SK-N-MC (cell line): ENCODE measurements at regions not wholly inside any gene's neighbourhood (a gene's known extent, or its start where the extent isn't known, plus 50 kb on each side); places are given as distances from the start of the nearest gene placed in this dataset.
"Not testable (repeated sequence)": the region's sequence is repeated elsewhere in the genome, so short reads cannot be mapped to it uniquely, and the experiment has no call there.

Source experiments
- DNase-seq: peaks from one replicate; pipeline ENCODE4 v3.0.0-alpha.2; 2011; ENCODE audit warnings: low read depth, low spot score
- H3K27ac ChIP-seq: fragments of 200-600 bp; sonication (generic); 2 replicates; pipeline ENCODE4 v1.5.1; 2016; ENCODE audit warnings: mixed run types
- H3K36me3 ChIP-seq: fragments of 200-600 bp; sonication (generic); 2 replicates; pipeline ENCODE4 v1.6.1; 2017; ENCODE audit warnings: antibody characterized with exemption, low read length, mixed read lengths; ENCODE audit not compliant: insufficient read depth
- H3K4me3 ChIP-seq: fragments of 200-600 bp; sonication (generic); 2 replicates; pipeline ENCODE4 v1.5.1; 2016
- H3K9ac ChIP-seq: fragments of 200-600 bp; sonication (generic); 2 replicates; pipeline ENCODE4 v1.8.0; 2017; ENCODE audit warnings: mixed run types, mixed read lengths; ENCODE audit not compliant: insufficient read length
- H3K9me3 ChIP-seq: fragments of 200-600 bp; sonication (generic); 2 replicates; pipeline ENCODE4 v1.6.1; 2017; ENCODE audit warnings: low read depth, mild to moderate bottlenecking, antibody characterized with exemption, low read length, moderate library complexity, mixed read lengths
- EZH2 ChIP-seq: fragments of 200-600 bp; sonication (generic); IDR thresholded peaks from one replicate; pipeline ENCODE4 v1.6.1; 2017; ENCODE audit warnings: antibody characterized with exemption
- FOXP2 ChIP-seq: optimal IDR thresholded peaks from 2 replicates; pipeline ENCODE3; 2011; ENCODE audit warnings: mild to moderate bottlenecking, moderate library complexity; ENCODE audit not compliant: insufficient read depth; ENCODE audit errors: extremely low read length, control extremely low read depth
- POLR2AphosphoS5 ChIP-seq: IDR thresholded peaks from 2 replicates; pipeline ENCODE4 v1.6.1; 2012; ENCODE audit warnings: mild to moderate bottlenecking, low read depth, low read length, borderline replicate concordance

GRCh38 chr3:191966556-191966955, 505.6 kb downstream of the PYDC2 start:
- Histone ChIP-seq H3K27ac (no peak overlapping the region), H3K4me3 (no peak overlapping the region), H3K9me3 (no peaks in the 10 kb centered on the region), H3K36me3 (no peaks in the 10 kb centered on the region), H3K9ac (no peak overlapping the region)
- DNase-seq = no peak
- TF ChIP-seq POLR2AphosphoS5 = no peak
- no peak for TF ChIP-seq EZH2

- Histone ChIP-seq H3K27ac (no peak overlapping the region), H3K9ac (no peak overlapping the region)
- no peak for TF ChIP-seq POLR2AphosphoS5
- no peak for TF ChIP-seq FOXP2
These were observed 507.3 kb downstream of the PYDC2 start for GRCh38 chr3:191968299-191968698.

GRCh38 chr3:191972714-191973398, 511.9 kb downstream of the PYDC2 start:
- no peaks in the 10 kb centered on the region for H3K36me3 ChIP-seq
- H3K27ac ChIP-seq = no peak overlapping the region
- no peak overlapping the region for H3K4me3 ChIP-seq
- DNase-seq = no peak
- no peak for TF ChIP-seq FOXP2
- TF ChIP-seq POLR2AphosphoS5 = no peak
- no peak for TF ChIP-seq EZH2
- no peak overlapping the region for H3K9ac ChIP-seq
- H3K9me3 ChIP-seq = no peaks in the 10 kb centered on the region

More at GRCh38 chr3:191968299-191968698, 507.3 kb downstream of the PYDC2 start:
- Histone ChIP-seq H3K36me3 (no peaks in the 10 kb centered on the region), H3K9me3 (no peaks in the 10 kb centered on the region), H3K4me3 (no peak overlapping the region)
- no peak for DNase-seq

GRCh38 chr3:191973820-191974219, 512.9 kb downstream of the PYDC2 start:
- Histone ChIP-seq H3K9ac (no peak overlapping the region), H3K4me3 (no peak overlapping the region), H3K9me3 (no peaks in the 10 kb centered on the region), H3K36me3 (no peaks in the 10 kb centered on the region), H3K27ac (no peak overlapping the region)
- DNase-seq = no peak
- TF ChIP-seq FOXP2 (no peak), EZH2 (no peak), POLR2AphosphoS5 (no peak)

GRCh38 chr3:191975936-191976335, 515.0 kb downstream of the PYDC2 start:
- TF ChIP-seq POLR2AphosphoS5 (no peak), FOXP2 (no peak), EZH2 (no peak)
- no peak for DNase-seq
- no peak overlapping the region for H3K27ac ChIP-seq
- no peaks in the 10 kb centered on the region for H3K9me3 ChIP-seq
- no peak overlapping the region for H3K4me3 ChIP-seq
- H3K36me3 ChIP-seq = no peaks in the 10 kb centered on the region
- no peak overlapping the region for H3K9ac ChIP-seq

DNA sequence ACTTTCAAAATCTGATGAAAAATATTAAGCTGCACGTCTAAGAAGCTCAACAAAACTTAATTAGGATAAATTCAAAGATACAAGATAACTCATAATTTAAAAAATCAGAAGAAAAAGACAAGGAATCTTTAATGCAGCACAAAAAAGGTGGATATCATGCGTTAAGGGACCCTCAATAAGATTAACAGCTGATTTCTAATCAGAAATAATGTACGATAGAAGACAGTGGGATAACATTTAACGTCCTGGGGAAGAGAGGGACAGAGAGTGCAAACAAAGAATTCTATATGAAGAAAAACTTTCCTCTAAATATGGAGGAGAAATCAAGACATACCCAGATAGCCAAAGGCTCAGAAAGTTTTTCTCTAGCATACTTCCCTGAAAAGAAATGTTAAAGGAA, 519.5 kb downstream of the PYDC2 start:
- Histone ChIP-seq H3K9me3 (no peaks in the 10 kb centered on the region), H3K27ac (no peak overlapping the region), H3K9ac (no peak overlapping the region), H3K36me3 (no peaks in the 10 kb centered on the region), H3K4me3 (no peak overlapping the region)
- no peak for DNase-seq
- TF ChIP-seq POLR2AphosphoS5 (no peak), EZH2 (no peak), FOXP2 (no peak)

GRCh38 chr3:191982481-191982880, 521.5 kb downstream of the PYDC2 start:
- Histone ChIP-seq H3K9ac (no peak overlapping the region), H3K27ac (no peak overlapping the region), H3K4me3 (no peak overlapping the region), H3K9me3 (no peaks in the 10 kb centered on the region), H3K36me3 (no peaks in the 10 kb centered on the region)
- TF ChIP-seq POLR2AphosphoS5 (no peak), EZH2 (no peak), FOXP2 (no peak)
- DNase-seq = no peak

DNA sequence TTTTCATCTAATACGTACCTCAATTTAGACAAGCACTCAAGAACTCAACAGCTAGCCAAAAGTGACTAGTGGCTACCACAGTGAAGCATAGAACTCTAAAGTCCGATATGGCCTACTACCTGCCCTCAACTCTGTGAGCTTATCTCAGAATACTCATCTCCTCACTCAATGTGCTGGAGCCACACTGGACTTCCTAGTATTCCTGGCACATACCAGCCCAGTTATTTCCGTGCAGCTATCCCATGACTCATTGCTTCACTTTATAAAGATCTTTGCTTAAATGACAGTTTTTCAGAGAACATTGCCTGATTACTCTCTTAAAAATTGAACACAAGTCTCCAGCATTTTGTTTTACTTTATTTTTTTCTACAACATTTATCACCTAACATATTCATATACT, 524.7 kb downstream of the PYDC2 start:
- H3K9me3 ChIP-seq = no peaks in the 10 kb centered on the region
- H3K36me3 ChIP-seq = no peaks in the 10 kb centered on the region
- H3K27ac ChIP-seq = no peak overlapping the region
- TF ChIP-seq FOXP2 (no peak), EZH2 (no peak), POLR2AphosphoS5 (no peak)
- H3K9ac ChIP-seq = no peak overlapping the region
- DNase-seq = no peak
- no peak overlapping the region for H3K4me3 ChIP-seq

DNA sequence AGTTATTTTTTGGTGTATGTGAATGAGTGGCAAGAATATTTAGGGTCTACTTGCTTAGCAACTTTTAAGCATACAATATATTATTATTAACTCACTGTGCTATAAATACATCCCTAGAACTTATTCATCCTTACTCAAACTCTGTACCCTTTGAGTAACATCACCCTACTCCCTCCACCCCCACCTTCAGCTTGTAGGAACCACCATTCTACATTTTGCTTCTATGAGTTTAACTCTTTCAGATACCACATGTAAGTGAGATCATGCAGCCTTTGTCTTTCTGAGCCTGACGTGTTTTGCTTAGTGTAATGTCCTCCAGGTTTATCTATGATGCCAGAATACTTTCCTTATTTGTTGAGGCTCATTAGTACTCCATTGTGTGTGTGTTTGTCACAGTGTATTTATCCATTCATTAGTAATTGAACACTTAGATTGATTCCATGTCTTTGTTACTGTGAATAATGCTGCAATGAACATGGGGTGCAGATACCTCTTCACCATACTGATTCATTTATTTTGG, 526.9 kb downstream of the PYDC2 start:
- TF ChIP-seq POLR2AphosphoS5 = no peak
- TF ChIP-seq FOXP2 = no peak
- no peak for TF ChIP-seq EZH2
- no peak overlapping the region for H3K4me3 ChIP-seq

GRCh38 chr3:191993952-191994351, 533.0 kb downstream of the PYDC2 start:
- H3K4me3 ChIP-seq, H3K27ac ChIP-seq, H3K9me3 ChIP-seq: not testable (repeated sequence)

More for the DNA sequence above, 526.9 kb downstream of the PYDC2 start:
- no peak for DNase-seq
- Histone ChIP-seq H3K36me3 (no peaks in the 10 kb centered on the region), H3K9ac (no peak overlapping the region), H3K9me3 (no peaks in the 10 kb centered on the region), H3K27ac (no peak overlapping the region)

More at GRCh38 chr3:191993952-191994351, 533.0 kb downstream of the PYDC2 start:
- not testable (repeated sequence) for H3K9ac ChIP-seq, DNase-seq, H3K36me3 ChIP-seq
